Rectal smooth muscle tissue (tissue), 1 donor: ENCODE measurements at regions not wholly inside any gene's neighbourhood (a gene's known extent, or its start where the extent isn't known, plus 50 kb on each side); places are given as distances from the start of the nearest gene placed in this dataset.

Experiments
- H3K27ac ChIP-seq: one replicate; pipeline ENCODE4 v1.7.0; 2013; ENCODE audit warnings: low read depth, low read length, inconsistent platforms
- H3K27me3 ChIP-seq: one replicate; pipeline ENCODE4 v1.7.0; 2013; ENCODE audit warnings: low read length; ENCODE audit not compliant: control insufficient read depth, insufficient read depth
- H3K36me3 ChIP-seq: one replicate; pipeline ENCODE4 v1.7.0; 2013; ENCODE audit warnings: low read length; ENCODE audit not compliant: control insufficient read depth, insufficient read depth
- H3K4me1 ChIP-seq: one replicate; pipeline ENCODE4 v1.7.0; 2013; ENCODE audit warnings: low read length; ENCODE audit not compliant: control insufficient read depth, insufficient read depth
- H3K4me3 ChIP-seq: one replicate; pipeline ENCODE4 v1.7.0; 2013; ENCODE audit warnings: low read length
- H3K9ac ChIP-seq: one replicate; pipeline ENCODE4 v1.7.0; 2013; ENCODE audit warnings: low read length

DNA sequence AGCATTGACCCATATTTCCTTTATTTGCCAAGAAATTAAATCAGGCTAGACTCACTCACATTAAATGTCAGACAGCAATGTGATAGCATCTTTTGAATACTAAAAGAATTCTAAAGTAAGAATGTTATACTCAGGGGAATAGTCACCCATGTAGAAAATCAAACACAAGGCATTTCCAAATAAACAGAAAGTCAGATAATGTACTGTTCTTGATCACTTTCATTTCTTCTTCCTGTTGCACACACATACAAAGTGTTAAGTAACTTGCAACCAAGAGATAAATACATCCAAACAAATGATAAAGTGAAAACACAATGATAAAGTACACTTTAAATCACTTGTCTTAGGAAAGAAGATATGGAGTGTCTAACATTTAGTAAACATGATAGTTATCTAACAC lies 1366.6 kb upstream of the MIR17HG start:
- no peak overlapping the region for H3K27ac ChIP-seq
- H3K4me1 ChIP-seq = no peaks in the 10 kb centered on the region
- no peaks in the 10 kb centered on the region for H3K27me3 ChIP-seq
- no peak overlapping the region for H3K9ac ChIP-seq
- H3K4me3 ChIP-seq = no peak overlapping the region
- no peaks in the 10 kb centered on the region for H3K36me3 ChIP-seq

DNA sequence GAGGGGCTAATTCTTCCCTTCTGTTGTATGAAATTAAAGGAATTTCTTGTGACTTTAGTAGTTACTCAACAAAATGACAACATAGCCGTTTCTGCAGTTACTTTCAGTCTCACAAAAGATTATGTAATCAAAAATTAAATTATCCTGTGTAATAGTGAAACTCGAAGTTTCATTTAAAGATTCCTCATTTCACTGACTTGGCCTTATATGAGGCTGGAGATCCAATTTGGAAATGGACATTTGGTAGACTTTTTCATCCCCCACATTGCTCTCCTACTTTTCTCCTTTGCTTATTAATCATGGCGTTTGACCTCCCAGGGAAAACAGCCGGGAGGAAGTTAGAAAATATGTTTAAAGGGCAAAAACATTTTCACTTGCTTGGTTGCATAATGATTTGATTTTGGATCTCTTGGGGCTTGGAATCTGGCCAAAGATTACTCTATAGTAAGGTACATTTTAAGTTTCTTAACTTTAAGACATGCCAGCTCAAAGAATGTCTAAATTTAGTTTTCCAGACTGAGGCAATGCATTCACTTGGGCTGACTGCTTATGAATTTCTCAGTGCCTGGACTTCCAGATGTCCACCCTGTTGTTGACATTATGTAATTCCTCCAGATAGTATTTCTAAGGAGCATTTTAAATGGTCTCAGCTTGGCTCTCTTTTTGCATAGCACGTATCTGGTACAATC lies 1364.9 kb upstream of the MIR17HG start:
- Histone ChIP-seq H3K4me1 (no peaks in the 10 kb centered on the region), H3K27me3 (no peaks in the 10 kb centered on the region), H3K4me3 (no peak overlapping the region), H3K27ac (no peak overlapping the region), H3K36me3 (no peaks in the 10 kb centered on the region), H3K9ac (no peak overlapping the region)

DNA sequence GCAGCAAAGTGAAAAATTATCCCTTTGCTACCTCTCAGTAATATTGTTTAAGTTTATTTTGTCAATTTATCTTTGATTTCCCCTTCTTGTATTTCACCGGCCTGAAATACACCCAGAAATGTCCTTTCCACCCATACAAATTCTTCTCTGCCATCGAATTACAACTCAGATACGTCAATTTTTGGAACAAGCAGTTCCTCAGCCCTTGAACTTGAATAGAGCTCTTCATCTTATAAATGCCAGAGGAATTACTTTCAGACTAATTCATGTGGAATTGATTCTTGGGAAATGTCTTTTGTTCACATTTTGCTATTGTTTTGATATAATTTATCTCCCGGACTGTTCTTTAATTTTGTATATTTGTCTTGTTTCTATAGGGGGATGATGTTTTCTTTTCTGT lies 1359.3 kb upstream of the MIR17HG start:
- H3K9ac ChIP-seq = no peak overlapping the region
- no peak overlapping the region for H3K27ac ChIP-seq
- H3K36me3 ChIP-seq = no peaks in the 10 kb centered on the region
- H3K4me3 ChIP-seq = no peak overlapping the region
- H3K27me3 ChIP-seq = no peaks in the 10 kb centered on the region
- H3K4me1 ChIP-seq = no peaks in the 10 kb centered on the region

DNA sequence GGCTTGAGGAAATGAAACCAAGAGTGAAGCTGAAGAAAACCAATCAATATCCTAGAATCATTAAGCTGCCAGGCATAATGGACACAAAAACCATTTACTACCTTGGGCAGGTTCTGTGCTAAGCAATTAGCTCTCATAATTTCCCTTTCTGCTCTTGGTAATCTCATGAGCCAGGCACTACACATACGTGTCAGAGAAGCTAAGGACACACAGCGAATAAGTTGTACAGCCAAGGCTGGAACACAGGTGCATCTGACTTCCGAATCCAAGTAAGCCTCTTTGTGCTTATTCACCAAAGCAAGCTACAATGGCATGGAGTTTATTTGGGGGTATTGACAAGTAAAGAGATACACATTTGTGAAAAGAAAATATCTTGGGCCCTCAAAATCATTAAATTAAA lies 1343.9 kb upstream of the MIR17HG start:
- Histone ChIP-seq H3K27ac (no peak overlapping the region), H3K9ac (no peak overlapping the region), H3K4me3 (no peak overlapping the region), H3K27me3 (no peaks in the 10 kb centered on the region), H3K4me1 (no peaks in the 10 kb centered on the region), H3K36me3 (no peaks in the 10 kb centered on the region)

DNA sequence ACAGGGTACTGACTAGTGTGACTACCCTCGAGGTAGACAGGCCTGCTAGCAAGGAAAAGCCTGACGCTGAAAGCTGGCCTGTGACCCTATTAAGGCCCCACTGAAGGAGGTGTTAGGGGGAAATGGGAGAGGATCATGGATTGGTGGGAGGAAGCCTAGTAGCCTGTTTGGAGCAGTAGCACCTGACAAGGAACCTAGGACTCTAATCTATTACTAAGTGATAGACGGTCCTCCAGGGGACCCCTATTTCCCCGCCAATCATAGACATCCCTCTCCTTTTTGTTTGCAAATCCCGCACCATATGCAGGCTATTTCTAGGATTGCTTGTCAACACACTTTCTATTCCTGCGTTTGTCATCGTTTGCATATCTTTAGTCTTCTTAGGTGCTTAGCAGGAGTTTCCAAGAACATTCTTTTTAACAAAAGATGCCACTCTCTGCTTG lies 1338.8 kb upstream of the MIR17HG start:
- Histone ChIP-seq H3K9ac (no peak overlapping the region), H3K36me3 (no peaks in the 10 kb centered on the region), H3K4me3 (no peak overlapping the region), H3K4me1 (no peaks in the 10 kb centered on the region), H3K27me3 (no peaks in the 10 kb centered on the region), H3K27ac (no peak overlapping the region)

DNA sequence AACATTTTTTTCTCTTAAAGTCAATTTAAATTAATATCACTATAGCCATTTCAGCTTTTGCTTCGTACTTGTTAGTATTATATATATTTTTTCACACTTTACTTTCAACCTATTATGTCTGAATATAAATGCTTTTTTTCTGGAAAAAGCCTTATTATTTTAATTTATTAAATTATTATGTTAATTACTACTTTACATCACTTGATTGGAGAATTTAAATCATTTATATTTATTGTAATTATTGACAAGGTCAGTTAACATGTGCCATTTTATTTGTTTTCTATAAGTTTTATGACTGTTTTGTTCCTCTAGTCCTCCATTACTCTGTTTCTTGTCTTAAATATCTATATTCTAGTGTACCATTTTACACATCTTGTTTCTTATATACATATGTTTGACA lies 1333.4 kb upstream of the MIR17HG start:
- Histone ChIP-seq H3K27ac (no peak overlapping the region), H3K9ac (no peak overlapping the region), H3K4me3 (no peak overlapping the region), H3K4me1 (no peaks in the 10 kb centered on the region), H3K27me3 (no peaks in the 10 kb centered on the region), H3K36me3 (no peaks in the 10 kb centered on the region)

DNA sequence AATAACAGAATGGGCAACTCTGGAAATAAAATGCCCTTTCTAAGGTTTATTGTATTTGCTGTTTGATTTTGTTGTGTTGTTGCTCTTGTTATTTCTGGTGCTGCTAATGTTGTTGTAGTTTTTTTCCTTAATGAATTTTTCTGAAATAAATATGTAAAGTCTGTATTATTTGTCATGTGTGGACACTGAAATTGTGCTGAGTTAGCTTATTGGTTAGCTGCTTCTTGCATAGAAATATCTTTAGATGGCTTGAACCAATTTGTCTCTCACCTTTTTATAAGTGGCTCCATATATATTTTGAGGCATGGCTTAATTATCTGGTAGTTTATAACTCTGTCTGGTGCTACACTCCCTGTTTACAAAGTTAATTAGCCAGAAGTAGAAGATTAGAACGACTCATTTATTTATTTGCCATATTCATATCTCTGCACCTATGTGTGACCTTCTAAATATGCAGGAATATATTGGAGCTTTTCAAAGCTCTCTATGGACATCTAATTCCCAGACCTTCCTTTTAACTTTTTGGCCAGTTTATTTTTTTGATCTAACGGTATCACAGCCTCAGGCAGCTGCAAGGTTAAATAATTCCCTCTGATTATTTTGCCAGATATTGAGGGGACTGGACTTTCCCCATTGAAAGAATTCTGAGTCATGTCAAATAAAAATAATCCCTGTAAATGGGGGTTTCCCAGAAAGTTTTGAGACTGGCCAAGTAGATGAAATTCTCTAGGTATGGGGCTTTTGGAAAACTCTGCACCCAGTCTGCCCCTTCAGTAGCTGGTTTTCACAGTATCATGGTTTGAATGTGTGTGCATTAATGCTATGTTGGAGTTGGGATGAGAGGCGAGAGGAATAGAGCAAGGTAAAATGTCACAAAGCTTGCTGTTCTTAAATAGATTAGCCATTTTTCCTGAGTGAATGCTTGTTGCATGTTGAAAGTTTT lies 1331.7 kb upstream of the MIR17HG start:
- Histone ChIP-seq H3K9ac (no peak overlapping the region), H3K36me3 (no peaks in the 10 kb centered on the region), H3K4me1 (no peaks in the 10 kb centered on the region), H3K27ac (no peak overlapping the region), H3K4me3 (no peak overlapping the region), H3K27me3 (no peaks in the 10 kb centered on the region)

DNA sequence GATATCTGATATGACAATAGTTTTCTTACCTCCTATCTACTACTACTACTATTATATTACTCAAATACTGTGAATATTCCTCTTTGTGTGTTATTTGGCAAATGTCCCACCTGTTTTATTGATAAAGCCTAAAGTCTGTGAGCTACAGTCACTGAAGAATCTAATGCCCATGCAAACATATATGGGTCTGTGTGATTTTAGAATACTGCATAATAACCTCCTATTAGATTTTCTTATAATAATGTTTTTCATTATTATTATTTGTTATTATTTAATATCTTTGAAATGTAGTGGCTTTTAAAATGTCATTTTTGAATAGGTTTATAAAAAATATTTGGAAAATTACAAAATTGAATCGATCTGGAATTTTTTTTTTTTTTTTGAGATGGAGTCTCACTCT lies 1330.8 kb upstream of the MIR17HG start:
- H3K4me3 ChIP-seq = no peak overlapping the region

DNA sequence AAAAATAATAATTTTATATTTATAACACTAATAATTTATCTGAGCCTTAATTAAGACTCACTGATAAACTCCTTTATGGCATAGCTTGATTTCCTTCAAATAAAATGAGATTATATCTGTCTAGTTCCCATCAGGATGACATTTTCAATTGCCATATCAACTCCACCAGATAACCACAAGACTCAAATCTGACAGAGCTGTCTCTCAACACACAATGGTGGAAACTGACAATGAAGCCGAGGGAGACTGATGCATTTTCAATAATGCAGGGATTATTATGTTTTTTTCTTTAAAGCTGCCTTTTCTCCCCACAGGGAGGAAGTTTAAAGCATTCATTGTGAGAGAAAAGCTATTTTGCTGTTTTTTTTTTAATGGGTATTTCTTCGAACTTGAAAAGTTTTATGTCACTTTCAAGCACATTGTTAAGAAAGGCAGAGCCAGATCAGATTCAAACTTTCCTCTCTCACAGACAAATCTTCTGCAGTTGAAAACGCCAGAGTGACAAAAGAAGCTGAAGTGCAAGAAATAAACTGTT lies 1326.9 kb upstream of the MIR17HG start:
- H3K9ac ChIP-seq = no peak overlapping the region
- H3K36me3 ChIP-seq = no peaks in the 10 kb centered on the region
- no peaks in the 10 kb centered on the region for H3K4me1 ChIP-seq
- no peak overlapping the region for H3K4me3 ChIP-seq
- H3K27me3 ChIP-seq = no peaks in the 10 kb centered on the region
- H3K27ac ChIP-seq = no peak overlapping the region

More for the DNA sequence above, 1330.8 kb upstream of the MIR17HG start:
- Histone ChIP-seq H3K27me3 (no peaks in the 10 kb centered on the region), H3K36me3 (no peaks in the 10 kb centered on the region), H3K9ac (no peak overlapping the region), H3K27ac (no peak overlapping the region), H3K4me1 (no peaks in the 10 kb centered on the region)

DNA sequence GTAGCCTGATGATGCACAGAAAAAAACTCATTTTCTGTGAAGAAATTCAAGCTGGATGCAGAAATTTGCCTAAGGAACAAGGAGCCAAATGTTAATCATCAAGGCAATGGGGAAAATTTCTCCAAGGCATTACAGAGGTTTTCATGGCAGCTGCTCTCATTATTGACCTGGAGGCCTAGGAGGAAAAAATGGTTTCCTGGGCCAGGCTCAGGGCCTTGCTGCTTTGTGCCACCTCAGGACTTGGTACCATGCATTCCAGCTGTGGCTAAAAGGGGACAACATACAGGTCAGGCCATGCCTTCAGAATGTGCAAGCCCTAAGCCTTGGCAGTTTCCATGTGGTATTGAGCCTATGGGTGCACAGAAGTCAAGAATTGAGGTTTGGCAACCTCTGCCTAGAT lies 1320.1 kb upstream of the MIR17HG start:
- H3K4me3 ChIP-seq = no peak overlapping the region
- H3K4me1 ChIP-seq = no peaks in the 10 kb centered on the region
- no peaks in the 10 kb centered on the region for H3K27me3 ChIP-seq
- no peak overlapping the region for H3K9ac ChIP-seq
- H3K27ac ChIP-seq = no peak overlapping the region
- no peaks in the 10 kb centered on the region for H3K36me3 ChIP-seq

DNA sequence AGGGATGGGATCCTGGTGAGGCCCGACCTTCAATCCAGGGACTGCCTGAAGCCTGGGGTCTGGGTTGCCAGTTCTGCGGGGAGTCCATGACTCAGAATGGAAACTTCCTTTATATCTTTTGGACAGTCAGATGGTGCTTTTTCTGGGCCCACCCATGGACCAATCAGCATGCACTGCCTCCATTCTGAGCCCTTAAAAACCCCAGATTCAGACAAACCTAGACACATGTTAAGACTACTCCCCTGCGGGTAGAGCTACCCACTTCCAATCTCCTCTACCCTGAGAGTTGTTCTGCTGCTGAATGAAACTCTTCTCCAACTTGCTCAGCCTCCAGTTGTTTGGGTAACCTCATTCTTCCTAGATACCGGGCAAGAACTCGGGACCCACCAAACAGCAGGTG lies 1315.2 kb upstream of the MIR17HG start:
- Histone ChIP-seq H3K4me3 (no peak overlapping the region), H3K4me1 (no peaks in the 10 kb centered on the region), H3K27ac (no peak overlapping the region), H3K27me3 (no peaks in the 10 kb centered on the region), H3K9ac (no peak overlapping the region), H3K36me3 (no peaks in the 10 kb centered on the region)

DNA sequence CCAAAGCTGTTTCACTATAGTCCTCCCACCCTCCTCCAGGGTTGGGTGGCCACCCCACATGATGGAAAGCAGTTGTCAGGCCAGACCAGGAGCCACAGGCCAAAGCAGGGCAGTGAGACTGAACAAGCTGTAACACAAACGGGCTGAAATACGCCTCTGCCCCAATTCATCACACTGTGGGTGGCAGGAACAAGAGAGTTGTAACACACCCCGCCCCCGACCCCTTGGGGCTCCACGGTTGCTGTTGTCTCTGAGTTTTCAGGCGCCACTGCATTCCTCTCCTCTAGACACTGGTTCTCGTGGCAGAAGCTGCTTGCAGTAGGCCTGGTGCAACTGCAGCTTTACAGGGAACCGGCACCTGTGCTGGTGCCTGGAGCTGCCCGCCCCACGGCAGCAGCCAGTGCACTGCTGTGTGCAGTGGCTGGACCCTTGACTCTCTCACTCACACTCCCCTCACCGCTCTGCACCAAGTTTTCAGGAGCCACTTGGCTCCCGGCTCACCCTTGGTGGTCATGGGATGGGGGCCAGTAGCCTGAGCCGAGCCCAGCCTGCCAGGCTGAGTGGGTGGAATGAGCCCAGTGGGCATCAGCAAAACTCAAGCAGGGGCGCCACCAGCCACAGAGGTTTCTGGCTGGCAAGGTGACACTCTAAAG lies 1314.5 kb upstream of the MIR17HG start:
- no peak overlapping the region for H3K9ac ChIP-seq
- H3K36me3 ChIP-seq = no peaks in the 10 kb centered on the region
- no peak overlapping the region for H3K27ac ChIP-seq
- H3K4me3 ChIP-seq = no peak overlapping the region
- H3K27me3 ChIP-seq = no peaks in the 10 kb centered on the region
- H3K4me1 ChIP-seq = no peaks in the 10 kb centered on the region
